ENCODE measurements at regions not wholly inside any gene's neighbourhood (a gene's known extent, or its start where the extent isn't known, plus 50 kb on each side); places are given as distances from the start of the nearest gene placed in this dataset.

GRCh38 chr7:69429911-69430383 lies 168.3 kb upstream of the AUTS2 start:
- TF ChIP-seq MAX (IDR thresholded peaks at IDR 0.05) (no peak), YY1 (IDR thresholded peaks at IDR 0.05) (no peak), JUND (IDR thresholded peaks at IDR 0.05) (no peak), HNF4G (IDR thresholded peaks at IDR 0.05) (no peak), CTCF (IDR thresholded peaks at IDR 0.05; ENCODE audit: low read depth, low read length, missing input control) (no peak), FOXA1 (IDR thresholded peaks at IDR 0.05) (no peak), ZBTB33 (IDR thresholded peaks at IDR 0.05) (no peak), GABPA (IDR thresholded peaks at IDR 0.05 in 1 of 2, conservative IDR thresholded peaks at IDR 0.05 in 1 of 2) (no peak), EGR1 (IDR thresholded peaks at IDR 0.05; ENCODE audit: low read depth in 2 of 2) (no peak), SP1 (IDR thresholded peaks at IDR 0.05) (no peak), TAF1 (conservative IDR thresholded peaks at IDR 0.05) (no peak), RAD21 (IDR thresholded peaks at IDR 0.05) (no peak)
- TF ChIP-seq, protein P1, sequence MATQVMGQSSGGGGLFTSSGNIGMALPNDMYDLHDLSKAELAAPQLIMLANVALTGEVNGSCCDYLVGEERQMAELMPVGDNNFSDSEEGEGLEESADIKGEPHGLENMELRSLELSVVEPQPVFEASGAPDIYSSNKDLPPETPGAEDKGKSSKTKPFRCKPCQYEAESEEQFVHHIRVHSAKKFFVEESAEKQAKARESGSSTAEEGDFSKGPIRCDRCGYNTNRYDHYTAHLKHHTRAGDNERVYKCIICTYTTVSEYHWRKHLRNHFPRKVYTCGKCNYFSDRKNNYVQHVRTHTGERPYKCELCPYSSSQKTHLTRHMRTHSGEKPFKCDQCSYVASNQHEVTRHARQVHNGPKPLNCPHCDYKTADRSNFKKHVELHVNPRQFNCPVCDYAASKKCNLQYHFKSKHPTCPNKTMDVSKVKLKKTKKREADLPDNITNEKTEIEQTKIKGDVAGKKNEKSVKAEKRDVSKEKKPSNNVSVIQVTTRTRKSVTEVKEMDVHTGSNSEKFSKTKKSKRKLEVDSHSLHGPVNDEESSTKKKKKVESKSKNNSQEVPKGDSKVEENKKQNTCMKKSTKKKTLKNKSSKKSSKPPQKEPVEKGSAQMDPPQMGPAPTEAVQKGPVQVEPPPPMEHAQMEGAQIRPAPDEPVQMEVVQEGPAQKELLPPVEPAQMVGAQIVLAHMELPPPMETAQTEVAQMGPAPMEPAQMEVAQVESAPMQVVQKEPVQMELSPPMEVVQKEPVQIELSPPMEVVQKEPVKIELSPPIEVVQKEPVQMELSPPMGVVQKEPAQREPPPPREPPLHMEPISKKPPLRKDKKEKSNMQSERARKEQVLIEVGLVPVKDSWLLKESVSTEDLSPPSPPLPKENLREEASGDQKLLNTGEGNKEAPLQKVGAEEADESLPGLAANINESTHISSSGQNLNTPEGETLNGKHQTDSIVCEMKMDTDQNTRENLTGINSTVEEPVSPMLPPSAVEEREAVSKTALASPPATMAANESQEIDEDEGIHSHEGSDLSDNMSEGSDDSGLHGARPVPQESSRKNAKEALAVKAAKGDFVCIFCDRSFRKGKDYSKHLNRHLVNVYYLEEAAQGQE (IDR thresholded peaks at IDR 0.05) = no peak
- TF ChIP-seq, protein P2, sequence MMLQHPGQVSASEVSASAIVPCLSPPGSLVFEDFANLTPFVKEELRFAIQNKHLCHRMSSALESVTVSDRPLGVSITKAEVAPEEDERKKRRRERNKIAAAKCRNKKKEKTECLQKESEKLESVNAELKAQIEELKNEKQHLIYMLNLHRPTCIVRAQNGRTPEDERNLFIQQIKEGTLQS (IDR thresholded peaks at IDR 0.05) = no peak
